ENCODE measurements at regions not wholly inside any gene's neighbourhood (a gene's known extent, or its start where the extent isn't known, plus 50 kb on each side); places are given as distances from the start of the nearest gene placed in this dataset.

GRCh38 chr6:120876424-120876823 is 457.9 kb downstream of the TBC1D32 start:
- H3K36me3 ChIP-seq (ENCODE audit: control insufficient read depth, insufficient read depth, low read length), result no peaks in the 10 kb centered on the region
- no peak overlapping the region for H2BK120ac ChIP-seq (ENCODE audit: low read depth, low read length)
- in situ Hi-C loops (cut with MboI; ENCODE audit: low sequenced_read_pairs), result no loop called here
- no peaks in the 10 kb centered on the region for H3K79me1 ChIP-seq (ENCODE audit: low read depth in 1 of 2, low read length in 2 of 2)
- H4K91ac ChIP-seq (ENCODE audit: insufficient read depth, low read depth, low read length), result no peak overlapping the region
- no peak overlapping the region for H3K23ac ChIP-seq (ENCODE audit: low read depth, low read length)
- no peaks in the 10 kb centered on the region for H3K9me1 ChIP-seq (ENCODE audit: insufficient read depth, low read length)
- H3K27me3 ChIP-seq (ENCODE audit: control insufficient read depth, insufficient read depth, low read length), result no peaks in the 10 kb centered on the region
- no peak overlapping the region for H4K8ac ChIP-seq (ENCODE audit: low read depth in 2 of 2, low read length in 2 of 2)
- dilution Hi-C loops (cut with HindIII; ENCODE audit: low sequenced_read_pairs, unreplicated experiment), result no loop called here
- H3K9ac ChIP-seq (ENCODE audit: low read depth, low read length), result no peak overlapping the region
- intact Hi-C loops (cut with micrococcal nuclease), result no loop called here
- no peak overlapping the region for H3K4ac ChIP-seq (ENCODE audit: low read depth, low read length)
- H3K56ac ChIP-seq (ENCODE audit: extremely low read depth, insufficient read depth, low read length), result no peak overlapping the region
- no peak overlapping the region for H3K18ac ChIP-seq (ENCODE audit: low read depth, low read length)
- H3K4me2 ChIP-seq (ENCODE audit: low read depth, low read length), result no peak overlapping the region
- BruUV-seq (replicated peaks), result no TSS peak
- ATAC-seq (ENCODE audit: low read depth) (no peak), DNase-seq (no peak)
- H2BK20ac ChIP-seq (ENCODE audit: low read depth, low read length), result no peak overlapping the region
- H2BK5ac ChIP-seq (ENCODE audit: low read depth, low read length, poor library complexity, severe bottlenecking), result no peak overlapping the region
- H3K4me1 ChIP-seq (ENCODE audit: control insufficient read depth, insufficient read depth, low read length), result no peaks in the 10 kb centered on the region
- ChIA-PET CTCF (no interaction called here), POLR2A (ENCODE audit: unreplicated experiment) (no interaction called here)
- peaks cover 31% of the 10 kb centered on the region for H3K9me3 ChIP-seq (ENCODE audit: control insufficient read depth, insufficient read depth, low read length)
- H3K4me3 ChIP-seq (ENCODE audit: insufficient read depth, low read depth, low read length), result no peak overlapping the region
- no peak overlapping the region for H3K14ac ChIP-seq (replicated peaks; ENCODE audit: low read depth, low read length)
- WGBS, 2 experiments (ENCODE audit: extremely low coverage in 2 of 2, insufficient read length in 1 of 2), result no CpG with 5 or more reads among the region's 1 CpG
- H2AK9ac ChIP-seq (replicated peaks; ENCODE audit: low read depth, low read length, poor library complexity), result no peak overlapping the region
- no peak for TF ChIP-seq RCOR1 (IDR thresholded peaks at IDR 0.05; ENCODE audit: insufficient replicate concordance, low read length)
- no peak for TF ChIP-seq POLR2A (IDR thresholded peaks at IDR 0.05; ENCODE audit: low read depth, low read length)
- no peak for TF ChIP-seq MXI1 (IDR thresholded peaks at IDR 0.05; ENCODE audit: borderline replicate concordance, low read depth, low read length)
- no peak for TF ChIP-seq RAD21 (IDR thresholded peaks at IDR 0.05; ENCODE audit: low read length)
- TF ChIP-seq FOS (IDR thresholded peaks at IDR 0.05; ENCODE audit: low read depth, low read length), result no peak
- TF ChIP-seq MAFK (IDR thresholded peaks at IDR 0.05; ENCODE audit: low read depth, low read length), result no peak
- TF ChIP-seq CHD1 (IDR thresholded peaks at IDR 0.05; ENCODE audit: low read depth, low read length), result no peak
- no peak for TF ChIP-seq RFX5 (IDR thresholded peaks at IDR 0.05; ENCODE audit: low read depth, low read length)
- TF ChIP-seq, protein P1, sequence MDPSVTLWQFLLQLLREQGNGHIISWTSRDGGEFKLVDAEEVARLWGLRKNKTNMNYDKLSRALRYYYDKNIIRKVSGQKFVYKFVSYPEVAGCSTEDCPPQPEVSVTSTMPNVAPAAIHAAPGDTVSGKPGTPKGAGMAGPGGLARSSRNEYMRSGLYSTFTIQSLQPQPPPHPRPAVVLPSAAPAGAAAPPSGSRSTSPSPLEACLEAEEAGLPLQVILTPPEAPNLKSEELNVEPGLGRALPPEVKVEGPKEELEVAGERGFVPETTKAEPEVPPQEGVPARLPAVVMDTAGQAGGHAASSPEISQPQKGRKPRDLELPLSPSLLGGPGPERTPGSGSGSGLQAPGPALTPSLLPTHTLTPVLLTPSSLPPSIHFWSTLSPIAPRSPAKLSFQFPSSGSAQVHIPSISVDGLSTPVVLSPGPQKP (IDR thresholded peaks at IDR 0.05; ENCODE audit: borderline replicate concordance, low read depth, low read length), result no peak
- TF ChIP-seq SMC3 (IDR thresholded peaks at IDR 0.05; ENCODE audit: low read depth, low read length), result no peak
- no peak for TF ChIP-seq USF2 (IDR thresholded peaks at IDR 0.05; ENCODE audit: low read depth, low read length)
- TF ChIP-seq, protein P2, sequence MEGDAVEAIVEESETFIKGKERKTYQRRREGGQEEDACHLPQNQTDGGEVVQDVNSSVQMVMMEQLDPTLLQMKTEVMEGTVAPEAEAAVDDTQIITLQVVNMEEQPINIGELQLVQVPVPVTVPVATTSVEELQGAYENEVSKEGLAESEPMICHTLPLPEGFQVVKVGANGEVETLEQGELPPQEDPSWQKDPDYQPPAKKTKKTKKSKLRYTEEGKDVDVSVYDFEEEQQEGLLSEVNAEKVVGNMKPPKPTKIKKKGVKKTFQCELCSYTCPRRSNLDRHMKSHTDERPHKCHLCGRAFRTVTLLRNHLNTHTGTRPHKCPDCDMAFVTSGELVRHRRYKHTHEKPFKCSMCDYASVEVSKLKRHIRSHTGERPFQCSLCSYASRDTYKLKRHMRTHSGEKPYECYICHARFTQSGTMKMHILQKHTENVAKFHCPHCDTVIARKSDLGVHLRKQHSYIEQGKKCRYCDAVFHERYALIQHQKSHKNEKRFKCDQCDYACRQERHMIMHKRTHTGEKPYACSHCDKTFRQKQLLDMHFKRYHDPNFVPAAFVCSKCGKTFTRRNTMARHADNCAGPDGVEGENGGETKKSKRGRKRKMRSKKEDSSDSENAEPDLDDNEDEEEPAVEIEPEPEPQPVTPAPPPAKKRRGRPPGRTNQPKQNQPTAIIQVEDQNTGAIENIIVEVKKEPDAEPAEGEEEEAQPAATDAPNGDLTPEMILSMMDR (conservative IDR thresholded peaks at IDR 0.05; ENCODE audit: low read depth, low read length), result no peak
- TF ChIP-seq NFE2L2 (IDR thresholded peaks at IDR 0.05; ENCODE audit: low read depth, low read length), result no peak
- no peak for TF ChIP-seq MAZ (IDR thresholded peaks at IDR 0.05; ENCODE audit: borderline replicate concordance, low read depth, low read length)
- no peak for TF ChIP-seq BHLHE40 (IDR thresholded peaks at IDR 0.05; ENCODE audit: low read depth, low read length)
- no peak for TF ChIP-seq CEBPB (IDR thresholded peaks at IDR 0.05; ENCODE audit: low read depth, low read length)
- no peaks in the 10 kb centered on the region for H4K20me1 ChIP-seq (ENCODE audit: insufficient read depth, low read length)
- no peak overlapping the region for H2AFZ ChIP-seq (replicated peaks; ENCODE audit: low read length, poor library complexity)
- no peak overlapping the region for H3K27ac ChIP-seq (ENCODE audit: insufficient read depth, low read length)
- H2AK5ac ChIP-seq (ENCODE audit: low read depth, low read length), result no peak overlapping the region
- H2BK15ac ChIP-seq (ENCODE audit: low read depth, low read length), result no peak overlapping the region
- no peak overlapping the region for H4K5ac ChIP-seq (ENCODE audit: low read depth, low read length)

All from IMR-90 (cell line).